A549 (cell line): ENCODE measurements at regions not wholly inside any gene's neighbourhood (a gene's known extent, or its start where the extent isn't known, plus 50 kb on each side); places are given as distances from the start of the nearest gene placed in this dataset.

ENCODE experiments used
- ATAC-seq, 2 experiments: fragments of 200-7000 bp in 1 of 2; fragments of >200 bp in 1 of 2; cut with Nextera tagmentation in 1 of 2; cut with Tn5 transposase in 1 of 2; 3 replicates each; pipeline versions ENCODE4 v1.8.0 to v1.9.1; 2018 to 2020; ENCODE audit warnings: mild to moderate bottlenecking in 1 of 2, moderate library complexity in 1 of 2
- CTCF ChIA-PET: fragments of 300-600 bp; sonication (Branson Sonifier 250); formaldehyde crosslinking; extraction: SDS; loops from one replicate; lab custom pipeline; 2021; ENCODE audit warnings: antibody characterized with exemption, inconsistent platforms; lab: Yijun Ruan, JAX
- POLR2A ChIA-PET: fragments of 350-600 bp; formaldehyde crosslinking; extraction: SDS; loops from one replicate; lab custom pipeline; 2021; ENCODE audit warnings: antibody characterized with exemption, inconsistent platforms; lab: Yijun Ruan, JAX
- DNase-seq, 2 experiments: peaks; one replicate each; pipeline versions ENCODE4 v3.0.0 to v3.0.0-alpha.2; 2011 to 2016; ENCODE audit warnings: low read depth in 1 of 2, low spot score in 1 of 2
- FAIRE-seq: peaks from 2 replicates; lab custom pipeline; 2011; peaks lifted over from hg19 to GRCh38; lab: Jason Lieb, UNC
- H3K27ac ChIP-seq, 2 experiments: fragments of >200 bp; sonication (Bioruptor Twin); formaldehyde crosslinking; 3 replicates each; pipeline ENCODE4 v1.5.1; 2016 to 2017
- H3K4me1 ChIP-seq: fragments of >200 bp; sonication (Bioruptor Twin); formaldehyde crosslinking; 3 replicates; pipeline ENCODE4 v1.6.1; 2016
- H3K4me2 ChIP-seq: fragments of >200 bp; sonication (Bioruptor Twin); formaldehyde crosslinking; 3 replicates; pipeline ENCODE4 v1.6.1; 2016
- H3K4me3 ChIP-seq: fragments of >200 bp; sonication (Bioruptor Twin); formaldehyde crosslinking; 3 replicates; pipeline ENCODE4 v1.5.1; 2016
- H3K9me3 ChIP-seq: fragments of >200 bp; sonication (Bioruptor Twin); formaldehyde crosslinking; 3 replicates; pipeline ENCODE4 v1.6.1; 2016
- ATOH8 ChIP-seq: fragments of 250-450 bp; sonication (Bioruptor Pico); IDR thresholded peaks from 2 replicates; pipeline ENCODE4 v1.5.0; 2020; ENCODE audit warnings: low read depth, mild to moderate bottlenecking, moderate library complexity
- CBX2 ChIP-seq: fragments of 200-600 bp; sonication (generic); IDR thresholded peaks from 2 replicates; pipeline ENCODE4 v1.6.1; 2016; ENCODE audit warnings: low read depth, mild to moderate bottlenecking, borderline replicate concordance
- CBX8 ChIP-seq: fragments of 200-600 bp; sonication (generic); IDR thresholded peaks from 2 replicates; pipeline ENCODE4 v1.6.1; 2016
- CHD2 ChIP-seq: fragments of 150-350 bp; IDR thresholded peaks from 2 replicates; pipeline ENCODE4 v1.6.1; 2014; ENCODE audit warnings: low read length; ENCODE audit not compliant: partially characterized antibody
- CTCF ChIP-seq: fragments of >200 bp; sonication (Bioruptor Twin); formaldehyde crosslinking; IDR thresholded peaks from 3 replicates; pipeline ENCODE4 v1.5.1; 2016
- GATA3 ChIP-seq: IDR thresholded peaks from 2 replicates; pipeline ENCODE4 v1.6.1; 2012; ENCODE audit warnings: borderline replicate concordance
- HDAC2 ChIP-seq: fragments of 200-600 bp; sonication (generic); IDR thresholded peaks from 2 replicates; pipeline ENCODE4 v1.6.1; 2016
- HEYL ChIP-seq: fragments of 250-450 bp; sonication (Bioruptor Pico); IDR thresholded peaks from 2 replicates; pipeline ENCODE4 v1.8.0; 2021; ENCODE audit warnings: mild to moderate bottlenecking, moderate library complexity
- HOXA7 ChIP-seq: fragments of 250-450 bp; sonication (Bioruptor Pico); IDR thresholded peaks from 2 replicates; pipeline ENCODE4 v1.5.0; 2020; ENCODE audit warnings: mild to moderate bottlenecking, moderate library complexity
- KDM5A ChIP-seq: fragments of 200-600 bp; sonication (generic); IDR thresholded peaks from 2 replicates; pipeline ENCODE4 v1.6.1; 2016; ENCODE audit warnings: antibody characterized with exemption, mild to moderate bottlenecking
- MAFK ChIP-seq: fragments of 450-650 bp; IDR thresholded peaks from 2 replicates; pipeline ENCODE4 v1.6.1; 2014; ENCODE audit not compliant: partially characterized antibody
- MAZ ChIP-seq: fragments of 150-350 bp; IDR thresholded peaks from 2 replicates; pipeline ENCODE4 v1.6.1; 2014; ENCODE audit warnings: antibody characterized with exemption, low read depth, low read length, borderline replicate concordance
- MYC ChIP-seq: IDR thresholded peaks from 2 replicates; pipeline ENCODE4 v1.6.1; 2012; ENCODE audit warnings: mild to moderate bottlenecking, inconsistent platforms, low read length, improper control_type of control experiment, borderline replicate concordance
- NFE2L2 ChIP-seq: fragments of 150-350 bp; conservative IDR thresholded peaks from 2 replicates; pipeline ENCODE4 v1.6.1; 2014; ENCODE audit warnings: low read length
- PHF8 ChIP-seq: fragments of 200-600 bp; sonication (generic); IDR thresholded peaks from 2 replicates; pipeline ENCODE4 v1.6.1; 2016; ENCODE audit warnings: low read depth, mild to moderate bottlenecking, antibody characterized with exemption, moderate library complexity, borderline replicate concordance
- POLR2A ChIP-seq: IDR thresholded peaks from 2 replicates; pipeline ENCODE4 v1.6.1; 2012; ENCODE audit warnings: mild to moderate bottlenecking, low read length
- RAD21 ChIP-seq, 2 experiments: fragments of >200 bp in 1 of 2; sonication (Bioruptor Twin) in 1 of 2; formaldehyde crosslinking in 1 of 2; IDR thresholded peaks in 1 of 2; conservative IDR thresholded peaks in 1 of 2; 2 replicates in 1 of 2; 3 replicates in 1 of 2; pipeline ENCODE4 v1.6.1; 2012 to 2018; ENCODE audit warnings: inconsistent platforms in 1 of 2
- RARB ChIP-seq: fragments of 250-450 bp; sonication (Bioruptor Pico); IDR thresholded peaks from 2 replicates; pipeline ENCODE4 v1.8.0; 2021; ENCODE audit warnings: mild to moderate bottlenecking, moderate library complexity
- RNF2 ChIP-seq: fragments of 200-600 bp; sonication (generic); IDR thresholded peaks from 2 replicates; pipeline ENCODE4 v1.6.1; 2016; ENCODE audit warnings: low read depth, mild to moderate bottlenecking, antibody characterized with exemption, moderate library complexity, borderline replicate concordance
- SMC3 ChIP-seq: fragments of >200 bp; sonication (Bioruptor Twin); formaldehyde crosslinking; IDR thresholded peaks from 3 replicates; pipeline ENCODE4 v1.6.1; 2018; ENCODE audit warnings: inconsistent platforms
- TFCP2L1 ChIP-seq: fragments of 250-450 bp; sonication (Bioruptor Pico); IDR thresholded peaks from 2 replicates; pipeline ENCODE4 v1.5.0; 2021; ENCODE audit warnings: mild to moderate bottlenecking
- ZC3H11A ChIP-seq: fragments of 450-650 bp; IDR thresholded peaks from 2 replicates; pipeline ENCODE4 v1.6.1; 2014; ENCODE audit warnings: antibody characterized with exemption, mild to moderate bottlenecking
- ZSCAN20 ChIP-seq: fragments of 250-450 bp; sonication (Bioruptor Pico); IDR thresholded peaks from 2 replicates; pipeline ENCODE4 v1.8.0; 2022; ENCODE audit warnings: mild to moderate bottlenecking, moderate library complexity
- WGBS: methylation state at CpG from one replicate; pipeline ENCODE4 v1.1.6; 2017; ENCODE audit errors: missing lambda C conversion rate; 5-methylcytosine and 5-hydroxymethylcytosine counted together
- TF ChIP-seq, protein P1 (sequence below): fragments of >200 bp; sonication (Bioruptor Twin); formaldehyde crosslinking; IDR thresholded peaks from 3 replicates; pipeline ENCODE4 v1.6.1; 2016
- TF ChIP-seq, protein P2 (sequence below): fragments of 250-450 bp; sonication (Bioruptor Pico); IDR thresholded peaks from 2 replicates; pipeline ENCODE4 v1.5.0; 2021; ENCODE audit warnings: mild to moderate bottlenecking, moderate library complexity, borderline replicate concordance

DNA sequence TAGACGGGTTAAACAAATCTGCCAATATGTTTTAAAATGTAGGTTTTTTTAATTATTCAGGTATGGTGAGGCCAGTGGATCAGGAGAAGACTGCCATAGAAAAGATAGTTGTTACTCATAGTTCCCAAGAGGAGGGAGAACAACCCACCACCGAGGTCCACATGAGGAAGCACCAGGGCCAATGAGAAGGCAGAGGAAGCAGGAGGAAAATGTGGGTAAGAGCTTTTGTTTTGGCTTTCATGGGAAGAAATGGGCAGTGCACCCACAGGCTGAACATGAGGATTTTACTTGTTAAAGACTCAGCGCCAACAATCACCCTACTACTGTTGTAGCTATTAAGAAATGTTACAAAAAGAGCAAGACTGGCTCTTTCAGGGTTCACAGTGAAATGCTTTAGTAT, 191.8 kb upstream of the HNMT start:
- Histone ChIP-seq H3K4me1 (no peaks in the 10 kb centered on the region), H3K9me3 (no peaks in the 10 kb centered on the region), H3K27ac (no peak overlapping the region), H3K4me3 (no peak overlapping the region), H3K4me2 (no peak overlapping the region)
- no peak for FAIRE-seq
- ATAC-seq, result no peak
- POLR2A ChIA-PET, result no interaction called here
- no peak for TF ChIP-seq CBX2
- no peak for TF ChIP-seq MAFK
- no peak for TF ChIP-seq ZC3H11A
- no peak for TF ChIP-seq RARB (CRISPR knock-in tag)
- TF ChIP-seq MYC, result no peak
- TF ChIP-seq KDM5A, result no peak
- no peak for TF ChIP-seq HOXA7 (CRISPR knock-in tag)
- no peak for DNase-seq
- CTCF ChIA-PET, result interaction anchor here (1.6 kb wide), 1 partner anchor 1054 kb away, joined by 3 read pairs; no protein-coding TSS in a partner anchor
- 1% methylated on average over 3 of the region's 3 CpGs for WGBS

DNA sequence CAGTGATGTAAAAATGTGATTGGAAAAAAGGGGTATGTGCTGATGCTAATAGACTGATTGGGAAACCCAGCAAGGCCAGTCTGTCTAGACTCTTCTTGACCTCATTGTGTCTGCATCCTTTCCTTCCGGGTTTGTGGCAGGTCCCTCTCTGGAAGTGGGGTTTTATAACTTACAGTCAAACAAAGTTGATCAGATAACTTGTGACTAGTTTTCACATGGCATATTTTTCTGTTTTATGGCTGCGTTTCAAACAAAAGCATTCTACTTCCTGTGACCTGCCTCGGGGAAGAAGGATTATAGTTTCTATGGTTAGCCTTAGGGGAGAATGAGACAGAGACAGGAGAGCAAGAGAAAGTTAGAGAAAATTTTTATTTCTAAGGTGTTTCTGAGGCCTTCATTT, 188.7 kb upstream of the HNMT start:
- TF ChIP-seq HEYL (CRISPR knock-in tag) (no peak), CBX8 (no peak), HOXA7 (CRISPR knock-in tag) (no peak), HDAC2 (no peak), PHF8 (no peak), TFCP2L1 (no peak), MAZ (no peak), ZSCAN20 (CRISPR knock-in tag) (no peak), ZC3H11A (no peak), RAD21 (conservative IDR thresholded peaks at IDR 0.05 in 1 of 2, IDR thresholded peaks at IDR 0.05 in 1 of 2) (no peak)
- TF ChIP-seq, protein P1, sequence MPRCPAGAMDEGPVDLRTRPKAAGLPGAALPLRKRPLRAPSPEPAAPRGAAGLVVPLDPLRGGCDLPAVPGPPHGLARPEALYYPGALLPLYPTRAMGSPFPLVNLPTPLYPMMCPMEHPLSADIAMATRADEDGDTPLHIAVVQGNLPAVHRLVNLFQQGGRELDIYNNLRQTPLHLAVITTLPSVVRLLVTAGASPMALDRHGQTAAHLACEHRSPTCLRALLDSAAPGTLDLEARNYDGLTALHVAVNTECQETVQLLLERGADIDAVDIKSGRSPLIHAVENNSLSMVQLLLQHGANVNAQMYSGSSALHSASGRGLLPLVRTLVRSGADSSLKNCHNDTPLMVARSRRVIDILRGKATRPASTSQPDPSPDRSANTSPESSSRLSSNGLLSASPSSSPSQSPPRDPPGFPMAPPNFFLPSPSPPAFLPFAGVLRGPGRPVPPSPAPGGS, result no peak

GRCh38 chr2:137776697-137777096, 187.6 kb upstream of the HNMT start:
- Histone ChIP-seq H3K9me3 (no peaks in the 10 kb centered on the region), H3K27ac (no peak overlapping the region), H3K4me2 (no peak overlapping the region), H3K4me3 (no peak overlapping the region), H3K4me1 (no peaks in the 10 kb centered on the region)
- POLR2A ChIA-PET, result no interaction called here
- FAIRE-seq (no peak), ATAC-seq (no peak), DNase-seq (no peak)
- CTCF ChIA-PET, result interaction anchor here (0.7 kb wide), 1 partner anchor 20 kb away, joined by 4 read pairs; no protein-coding TSS in a partner anchor
- WGBS, result 2% methylated on average over 3 of the region's 3 CpGs
- TF ChIP-seq HOXA7 (CRISPR knock-in tag) (no peak), POLR2A (no peak), RNF2 (no peak), HDAC2 (no peak), SMC3 (no peak), KDM5A (no peak), ATOH8 (CRISPR knock-in tag) (no peak), CHD2 (no peak), NFE2L2 (no peak), GATA3 (no peak), RARB (CRISPR knock-in tag) (no peak), CTCF (no peak), MAFK (no peak)
- TF ChIP-seq, protein P1, result no peak
- TF ChIP-seq, protein P2, sequence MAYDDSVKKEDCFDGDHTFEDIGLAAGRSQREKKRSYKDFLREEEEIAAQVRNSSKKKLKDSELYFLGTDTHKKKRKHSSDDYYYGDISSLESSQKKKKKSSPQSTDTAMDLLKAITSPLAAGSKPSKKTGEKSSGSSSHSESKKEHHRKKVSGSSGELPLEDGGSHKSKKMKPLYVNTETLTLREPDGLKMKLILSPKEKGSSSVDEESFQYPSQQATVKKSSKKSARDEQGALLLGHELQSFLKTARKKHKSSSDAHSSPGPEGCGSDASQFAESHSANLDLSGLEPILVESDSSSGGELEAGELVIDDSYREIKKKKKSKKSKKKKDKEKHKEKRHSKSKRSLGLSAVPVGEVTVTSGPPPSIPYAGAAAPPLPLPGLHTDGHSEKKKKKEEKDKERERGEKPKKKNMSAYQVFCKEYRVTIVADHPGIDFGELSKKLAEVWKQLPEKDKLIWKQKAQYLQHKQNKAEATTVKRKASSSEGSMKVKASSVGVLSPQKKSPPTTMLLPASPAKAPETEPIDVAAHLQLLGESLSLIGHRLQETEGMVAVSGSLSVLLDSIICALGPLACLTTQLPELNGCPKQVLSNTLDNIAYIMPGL (CRISPR knock-in tag), result no peak

More for the DNA sequence above, 188.7 kb upstream of the HNMT start:
- WGBS, result 15% methylated on average over 3 of the region's 3 CpGs
- Histone ChIP-seq H3K4me1 (no peaks in the 10 kb centered on the region), H3K4me3 (no peak overlapping the region), H3K4me2 (no peak overlapping the region), H3K27ac (no peak overlapping the region), H3K9me3 (no peaks in the 10 kb centered on the region)
- CTCF ChIA-PET, result no interaction called here
- POLR2A ChIA-PET, result no interaction called here
- ATAC-seq, result no peak
- no peak for DNase-seq
- no peak for FAIRE-seq
